SK-N-SH (cell line): ENCODE measurements at regions not wholly inside any gene's neighbourhood (a gene's known extent, or its start where the extent isn't known, plus 50 kb on each side); places are given as distances from the start of the nearest gene placed in this dataset.

ENCODE experiments used
- GATA2 ChIP-seq: sonication (generic); formaldehyde crosslinking; IDR thresholded peaks from 2 replicates; pipeline ENCODE4 v1.5.0; 2020; ENCODE audit warnings: mild to moderate bottlenecking, missing genetic modification reagents
- MAX ChIP-seq: IDR thresholded peaks from 2 replicates; pipeline ENCODE4 v1.4.0; 2012; ENCODE audit warnings: low read depth
- POLR2AphosphoS5 ChIP-seq: IDR thresholded peaks from 2 replicates; pipeline ENCODE4 v1.6.1; 2012; ENCODE audit warnings: low read depth, low read length
- RAD21 ChIP-seq: IDR thresholded peaks from 2 replicates; pipeline ENCODE4 v1.6.1; 2012; ENCODE audit warnings: mild to moderate bottlenecking, low read length
- SIN3A ChIP-seq: IDR thresholded peaks from 2 replicates; pipeline ENCODE4 v1.6.1; 2012; ENCODE audit warnings: low read depth, mild to moderate bottlenecking, low read length, moderate library complexity, borderline replicate concordance
- YY1 ChIP-seq: IDR thresholded peaks from 2 replicates; pipeline ENCODE4 v1.4.0; 2012; ENCODE audit warnings: low read depth, mild to moderate bottlenecking
- TF ChIP-seq, protein P1 (sequence below): fragments of 200-600 bp; sonication (generic); IDR thresholded peaks from 2 replicates; pipeline ENCODE4 v1.6.1; 2017; ENCODE audit warnings: antibody characterized with exemption, mild to moderate bottlenecking, moderate library complexity

GRCh38 chr4:17066972-17067371, 168.5 kb upstream of the LDB2 start:
- TF ChIP-seq MAX (peak; percentile 42; the same call in 1 of the 2 replicates), POLR2AphosphoS5 (peak; percentile 72; the same call in 1 of the 2 replicates), GATA2 (no peak), SIN3A (peak; percentile 71; the same call in 1 of the 2 replicates), YY1 (peak; percentile 28; the same call in 1 of the 2 replicates), RAD21 (no peak)
- TF ChIP-seq, protein P1, sequence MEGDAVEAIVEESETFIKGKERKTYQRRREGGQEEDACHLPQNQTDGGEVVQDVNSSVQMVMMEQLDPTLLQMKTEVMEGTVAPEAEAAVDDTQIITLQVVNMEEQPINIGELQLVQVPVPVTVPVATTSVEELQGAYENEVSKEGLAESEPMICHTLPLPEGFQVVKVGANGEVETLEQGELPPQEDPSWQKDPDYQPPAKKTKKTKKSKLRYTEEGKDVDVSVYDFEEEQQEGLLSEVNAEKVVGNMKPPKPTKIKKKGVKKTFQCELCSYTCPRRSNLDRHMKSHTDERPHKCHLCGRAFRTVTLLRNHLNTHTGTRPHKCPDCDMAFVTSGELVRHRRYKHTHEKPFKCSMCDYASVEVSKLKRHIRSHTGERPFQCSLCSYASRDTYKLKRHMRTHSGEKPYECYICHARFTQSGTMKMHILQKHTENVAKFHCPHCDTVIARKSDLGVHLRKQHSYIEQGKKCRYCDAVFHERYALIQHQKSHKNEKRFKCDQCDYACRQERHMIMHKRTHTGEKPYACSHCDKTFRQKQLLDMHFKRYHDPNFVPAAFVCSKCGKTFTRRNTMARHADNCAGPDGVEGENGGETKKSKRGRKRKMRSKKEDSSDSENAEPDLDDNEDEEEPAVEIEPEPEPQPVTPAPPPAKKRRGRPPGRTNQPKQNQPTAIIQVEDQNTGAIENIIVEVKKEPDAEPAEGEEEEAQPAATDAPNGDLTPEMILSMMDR, result no peak
